ENCODE measurements at regions not wholly inside any gene's neighbourhood (a gene's known extent, or its start where the extent isn't known, plus 50 kb on each side); places are given as distances from the start of the nearest gene placed in this dataset.

GRCh38 chr18:29840089-29840488, 1202.5 kb downstream of the DSC3 start:
- TF ChIP-seq GATA2 (IDR thresholded peaks at IDR 0.05; ENCODE audit: low read depth, low read length) = no peak
- no peak for TF ChIP-seq GATA3 (IDR thresholded peaks at IDR 0.05; ENCODE audit: low read depth, low read length)

Data from SH-SY5Y (cell line).